Natural killer cell (primary cell): ENCODE measurements at regions not wholly inside any gene's neighbourhood (a gene's known extent, or its start where the extent isn't known, plus 50 kb on each side); places are given as distances from the start of the nearest gene placed in this dataset.
"Not testable (repeated sequence)": the region's sequence is repeated elsewhere in the genome, so short reads cannot be mapped to it uniquely, and the experiment has no call there.

Experiments used
- ATAC-seq, 3 donors: fragments of 150-1000 bp in 2 of 3; fragments of 200-7000 bp in 1 of 3; cut with Tn5 transposase; 1 replicate in 1 of 3; 2 replicates in 2 of 3; pipeline ENCODE4 v1.10.0; 2021; ENCODE audit warnings: mild to moderate bottlenecking in 2 of 3, moderate library complexity in 2 of 3
- DNase-seq, 2 donors: peaks; one replicate each; pipeline versions ENCODE4 v3.0.0 to v3.0.0-alpha.2; 2013 to 2021; ENCODE audit warnings: mixed read lengths in 1 of 2
- H3K27ac ChIP-seq: one replicate; pipeline ENCODE4 v1.5.1; 2013; ENCODE audit warnings: mild to moderate bottlenecking, low read length
- H3K27me3 ChIP-seq: one replicate; pipeline ENCODE4 v1.6.1; 2013; ENCODE audit warnings: low read length; ENCODE audit not compliant: control insufficient read depth, insufficient read depth
- H3K36me3 ChIP-seq: one replicate; pipeline ENCODE4 v1.6.1; 2013; ENCODE audit warnings: low read length; ENCODE audit not compliant: control insufficient read depth, insufficient read depth
- H3K4me1 ChIP-seq: one replicate; pipeline ENCODE4 v1.6.1; 2013; ENCODE audit warnings: low read length; ENCODE audit not compliant: control insufficient read depth, insufficient read depth
- H3K4me3 ChIP-seq: one replicate; pipeline ENCODE4 v1.5.1; 2013; ENCODE audit warnings: low read length
- H3K9me3 ChIP-seq: one replicate; pipeline ENCODE4 v1.6.1; 2013; ENCODE audit warnings: low read length; ENCODE audit not compliant: control insufficient read depth, insufficient read depth
- H3K27ac Mint-ChIP-seq, 2 donors: one replicate each; pipeline ENCODE4 v1.8.0; 2022; ENCODE audit warnings: mild to moderate bottlenecking in 2 of 2, mixed read lengths in 2 of 2, moderate library complexity in 1 of 2
- H3K27me3 Mint-ChIP-seq, 2 donors: one replicate each; pipeline ENCODE4 v1.8.0; 2022; ENCODE audit warnings: low read depth in 2 of 2, mixed read lengths in 2 of 2
- H3K36me3 Mint-ChIP-seq: one replicate; pipeline ENCODE4 v1.8.0; 2022; ENCODE audit warnings: mixed read lengths
- H3K4me1 Mint-ChIP-seq, 2 donors: one replicate each; pipeline ENCODE4 v1.8.0; 2022; ENCODE audit warnings: mixed read lengths in 2 of 2
- H3K4me3 Mint-ChIP-seq: one replicate; pipeline ENCODE4 v1.8.0; 2022; ENCODE audit warnings: mild to moderate bottlenecking, moderate library complexity, mixed read lengths
- H3K9me3 Mint-ChIP-seq, 2 donors: one replicate each; pipeline ENCODE4 v1.8.0; 2022; ENCODE audit warnings: mixed read lengths in 2 of 2
- CTCF ChIP-seq: fragments of 200-600 bp; IDR thresholded peaks from one replicate; pipeline ENCODE4 v1.8.0; 2022; ENCODE audit warnings: antibody characterized with exemption
- WGBS: methylation state at CpG from one replicate; pipeline ENCODE4 v1.1.7; 2013; ENCODE audit warnings: missing lambda C conversion rate; ENCODE audit not compliant: insufficient coverage; 5-methylcytosine and 5-hydroxymethylcytosine counted together
- intact Hi-C: fragments of 100-400 bp; cut with micrococcal nuclease; formaldehyde crosslinking; loops from one replicate; pipeline ENCODE4 v1.14.2; 2022

- no peak overlapping the region for H3K27ac ChIP-seq
- ATAC-seq (no peak), DNase-seq (no peak)
- H3K27me3 Mint-ChIP-seq = peaks cover 0 to 6% of the 10 kb centered on the region in 2 donors
- no peak for TF ChIP-seq CTCF
- H3K27me3 ChIP-seq = no peaks in the 10 kb centered on the region
- no peaks in the 10 kb centered on the region for H3K36me3 Mint-ChIP-seq
- peaks cover 14% of the 10 kb centered on the region for H3K4me1 ChIP-seq
- H3K9me3 ChIP-seq = no peaks in the 10 kb centered on the region
- H3K27ac Mint-ChIP-seq = no peak overlapping the region
- H3K4me3 ChIP-seq = no peak overlapping the region
- H3K4me1 Mint-ChIP-seq = peaks cover 27 to 32% of the 10 kb centered on the region in 2 donors
- no peaks in the 10 kb centered on the region for H3K9me3 Mint-ChIP-seq
- WGBS = 90% methylated on average over 4 of the region's 4 CpGs
- no peak overlapping the region for H3K4me3 Mint-ChIP-seq
- intact Hi-C loops = no loop called here
- H3K36me3 ChIP-seq = no peaks in the 10 kb centered on the region
Measured at GRCh38 chr3:33942483-33943150, 144.2 kb downstream of the PDCD6IP start.

GRCh38 chr3:33943277-33943676 is 144.8 kb downstream of the PDCD6IP start:
- intact Hi-C loops = no loop called here
- no peak for TF ChIP-seq CTCF
- H3K36me3 Mint-ChIP-seq = no peaks in the 10 kb centered on the region

GRCh38 chr3:33946612-33947011 is 148.2 kb downstream of the PDCD6IP start:
- H3K27me3 Mint-ChIP-seq, H3K36me3 ChIP-seq, H3K9me3 ChIP-seq, ATAC-seq, intact Hi-C loops, H3K4me1 ChIP-seq, H3K27ac Mint-ChIP-seq, DNase-seq, H3K27ac ChIP-seq, H3K4me3 ChIP-seq, H3K4me3 Mint-ChIP-seq, H3K36me3 Mint-ChIP-seq, H3K27me3 ChIP-seq, H3K9me3 Mint-ChIP-seq: not testable (repeated sequence)
- H3K4me1 Mint-ChIP-seq = peaks cover 7 to 14% of the 10 kb centered on the region in 2 donors

More at GRCh38 chr3:33943277-33943676, 144.8 kb downstream of the PDCD6IP start:
- peaks cover 0 to 5% of the 10 kb centered on the region in 2 donors for H3K27me3 Mint-ChIP-seq
- H3K27me3 ChIP-seq = no peaks in the 10 kb centered on the region
- no peak overlapping the region for H3K4me3 ChIP-seq
- H3K27ac Mint-ChIP-seq = no peak overlapping the region
- no peaks in the 10 kb centered on the region for H3K36me3 ChIP-seq
- H3K4me1 Mint-ChIP-seq = peaks cover 27 to 32% of the 10 kb centered on the region in 2 donors
- H3K4me1 ChIP-seq = peaks cover 14% of the 10 kb centered on the region
- H3K27ac ChIP-seq = no peak overlapping the region
- H3K9me3 Mint-ChIP-seq = no peaks in the 10 kb centered on the region
- H3K4me3 Mint-ChIP-seq = no peak overlapping the region
- DNase-seq = no peak
- H3K9me3 ChIP-seq = no peaks in the 10 kb centered on the region
- ATAC-seq = no peak

- H3K36me3 Mint-ChIP-seq = no peaks in the 10 kb centered on the region
Measured at GRCh38 chr3:33947272-33948195, 149.1 kb downstream of the PDCD6IP start.

More at GRCh38 chr3:33947272-33948195, 149.1 kb downstream of the PDCD6IP start:
- no peak for TF ChIP-seq CTCF
- 86% methylated on average over 4 of the region's 4 CpGs for WGBS
- Histone ChIP-seq H3K27me3 (no peaks in the 10 kb centered on the region), H3K9me3 (no peaks in the 10 kb centered on the region), H3K4me3 (no peak overlapping the region), H3K27ac (no peak overlapping the region), H3K4me1 (peaks cover under 1% of the 10 kb centered on the region), H3K36me3 (no peaks in the 10 kb centered on the region)
- Mint-ChIP-seq H3K4me3 (no peak overlapping the region), H3K27me3 (no peaks in the 10 kb centered on the region), H3K27ac (no peak overlapping the region), H3K9me3 (no peaks in the 10 kb centered on the region), H3K4me1 (peaks cover 0 to 4% of the 10 kb centered on the region in 2 donors)
- DNase-seq (no peak), ATAC-seq (no peak)
- intact Hi-C loops = no loop called here
